SK-N-SH treated with all-trans-retinoic acid at 6 μM for 48 hours (cell line): ENCODE measurements at regions not wholly inside any gene's neighbourhood (a gene's known extent, or its start where the extent isn't known, plus 50 kb on each side); places are given as distances from the start of the nearest gene placed in this dataset.

Experiments
- PATZ1 ChIP-seq: fragments of 250-450 bp; sonication (Bioruptor Pico); IDR thresholded peaks from 2 replicates; pipeline ENCODE4 v1.8.0; 2020; ENCODE audit warnings: mild to moderate bottlenecking, moderate library complexity, borderline replicate concordance
- ZNF8 ChIP-seq: fragments of 450-650 bp; formaldehyde crosslinking; IDR thresholded peaks from 2 replicates; pipeline ENCODE4 v1.5.0; 2020; ENCODE audit warnings: mild to moderate bottlenecking, moderate library complexity

- TF ChIP-seq PATZ1 (CRISPR knock-in tag) (no peak), ZNF8 (CRISPR knock-in tag) (no peak)
Observed at GRCh38 chr4:107351196-107351595, 315.1 kb upstream of the DKK2 start.
